HepG2 (cell line): ENCODE measurements at regions not wholly inside any gene's neighbourhood (a gene's known extent, or its start where the extent isn't known, plus 50 kb on each side); places are given as distances from the start of the nearest gene placed in this dataset.

Source experiments
- ATAC-seq: fragments of 200-7000 bp; cut with Tn5 transposase; 3 replicates; pipeline ENCODE4 v1.9.1; 2020; ENCODE audit warnings: mild to moderate bottlenecking, moderate library complexity
- BruUV-seq: library from RNA; stranded (reverse); fragments of 400-500 nt; replicated peaks from 2 replicates; lab custom pipeline; 2021; lab: Mats Ljungman, UMichigan
- CTCF ChIA-PET: fragments of 300-600 bp; formaldehyde crosslinking; extraction: SDS; loops from one replicate; lab custom pipeline; 2021; ENCODE audit warnings: low total read pairs, inconsistent platforms, low intra/inter-chr PET ratio; lab: Yijun Ruan, JAX
- POLR2A ChIA-PET: fragments of 350-600 bp; sonication (Branson Sonifier 250); formaldehyde crosslinking; loops from one replicate; lab custom pipeline; 2020; ENCODE audit warnings: antibody characterized with exemption, inconsistent platforms; lab: Yijun Ruan, JAX
- DNase-seq: peaks from one replicate; pipeline ENCODE4 v3.0.0-alpha.2; 2015; ENCODE audit warnings: low spot score
- FAIRE-seq: peaks from 3 replicates; lab custom pipeline; 2011; peaks lifted over from hg19 to GRCh38; lab: Jason Lieb, UNC
- H2AFZ ChIP-seq: one replicate; pipeline ENCODE4 v1.6.1; 2011; ENCODE audit warnings: low read length, inconsistent platforms
- H3K27ac ChIP-seq: fragments of 300-600 bp; 3 replicates; pipeline ENCODE4 v1.8.0; 2011; ENCODE audit warnings: mixed run types, mild to moderate bottlenecking, mixed read lengths, low read length, inconsistent platforms; ENCODE audit not compliant: insufficient read depth; ENCODE audit errors: extremely low read length
- H3K27me3 ChIP-seq, 2 experiments: fragments of 200-600 bp in 1 of 2; 2 replicates in 1 of 2; 3 replicates in 1 of 2; pipeline versions ENCODE4 v1.6.0 to v1.8.0; 2011; ENCODE audit warnings: low read length in 2 of 2, mild to moderate bottlenecking in 2 of 2, moderate library complexity in 2 of 2, inconsistent platforms in 1 of 2; ENCODE audit not compliant: insufficient read depth in 2 of 2, control insufficient read depth in 1 of 2
- H3K36me3 ChIP-seq, 2 experiments: fragments of 200-600 bp in 1 of 2; replicated peaks in 1 of 2; 2 replicates in 1 of 2; 3 replicates in 1 of 2; pipeline versions ENCODE4 v1.5.1 to v1.8.0; 2011; ENCODE audit warnings: low read length in 2 of 2, inconsistent platforms in 1 of 2; ENCODE audit not compliant: insufficient read depth in 2 of 2, control insufficient read depth in 1 of 2
- H3K4me1 ChIP-seq: 2 replicates; pipeline ENCODE4 v1.5.1; 2012; ENCODE audit warnings: low read length, inconsistent platforms; ENCODE audit not compliant: insufficient read depth
- H3K4me2 ChIP-seq: 2 replicates; pipeline ENCODE4 v1.6.0; 2011; ENCODE audit warnings: low read depth, low read length, inconsistent platforms
- H3K4me3 ChIP-seq, 3 experiments: fragments of 200-600 bp in 1 of 3; sonication (generic), shearing (Covaris generic) in 1 of 3; replicated peaks in 1 of 3; 2 replicates each; pipeline ENCODE4 v1.5.1; 2011 to 2016; ENCODE audit warnings: low read length in 3 of 3, inconsistent platforms in 2 of 3, low read depth in 2 of 3, mild to moderate bottlenecking in 2 of 3, control low read depth in 1 of 3, mixed read lengths in 1 of 3; ENCODE audit not compliant: insufficient read depth in 1 of 3
- H3K79me2 ChIP-seq: one replicate; pipeline ENCODE4 v1.6.1; 2011; ENCODE audit warnings: low read length, inconsistent platforms; ENCODE audit not compliant: insufficient read depth
- H3K9ac ChIP-seq: 2 replicates; pipeline ENCODE4 v1.6.0; 2011; ENCODE audit warnings: mild to moderate bottlenecking, low read depth, low read length, inconsistent platforms; ENCODE audit not compliant: insufficient read depth
- H3K9me3 ChIP-seq: 2 replicates; pipeline ENCODE4 v1.5.1; 2012; ENCODE audit warnings: mild to moderate bottlenecking, low read length
- H4K20me1 ChIP-seq: 2 replicates; pipeline ENCODE4 v1.6.0; 2011; ENCODE audit warnings: inconsistent platforms, mild to moderate bottlenecking, low read length, moderate library complexity; ENCODE audit not compliant: insufficient read depth
- AGO1 ChIP-seq: fragments of 200-400 bp; formaldehyde crosslinking; IDR thresholded peaks from 2 replicates; pipeline ENCODE4 v1.6.1; 2017; ENCODE audit warnings: mild to moderate bottlenecking, low read depth, low read length, moderate library complexity; ENCODE audit not compliant: poor library complexity, severe bottlenecking
- CBX1 ChIP-seq: IDR thresholded peaks from one replicate; pipeline ENCODE4 v1.6.1; 2016; ENCODE audit warnings: antibody characterized with exemption, low read depth
- CC2D1A ChIP-seq: sonication (generic); formaldehyde crosslinking; IDR thresholded peaks from 2 replicates; pipeline ENCODE4 v1.8.1; 2023; ENCODE audit warnings: mild to moderate bottlenecking, missing genetic modification reagents
- FOXA3 ChIP-seq: IDR thresholded peaks from 2 replicates; pipeline ENCODE4 v1.6.1; 2016; ENCODE audit warnings: missing genetic modification reagents, missing compliant biosample characterization
- FOXK2 ChIP-seq: fragments of 450-650 bp; IDR thresholded peaks from 2 replicates; pipeline ENCODE4 v1.6.1; 2016
- GLI4 ChIP-seq: sonication (generic); formaldehyde crosslinking; IDR thresholded peaks from 2 replicates; pipeline ENCODE4 v1.5.1; 2020; ENCODE audit warnings: missing genetic modification reagents, mild to moderate bottlenecking, moderate library complexity, borderline replicate concordance
- HOXA7 ChIP-seq: sonication (generic); formaldehyde crosslinking; IDR thresholded peaks from 2 replicates; pipeline ENCODE4 v1.8.1; 2022; ENCODE audit warnings: mild to moderate bottlenecking, missing genetic modification reagents, moderate library complexity
- MATR3 ChIP-seq: sonication (generic); formaldehyde crosslinking; IDR thresholded peaks from 2 replicates; pipeline ENCODE4 v1.4.0; 2020; ENCODE audit warnings: missing genetic modification reagents
- NFE2L2 ChIP-seq: fragments of 150-350 bp; IDR thresholded peaks from 2 replicates; pipeline ENCODE4 v1.6.1; 2014; ENCODE audit warnings: low read length
- PHF21A ChIP-seq: sonication (generic); formaldehyde crosslinking; IDR thresholded peaks from 2 replicates; pipeline ENCODE4 v1.5.0; 2020; ENCODE audit warnings: mild to moderate bottlenecking, missing genetic modification reagents
- SAFB2 ChIP-seq: sonication (generic); formaldehyde crosslinking; IDR thresholded peaks from 2 replicates; pipeline ENCODE4 v1.5.1; 2020; ENCODE audit warnings: missing genetic modification reagents, low read depth, mild to moderate bottlenecking, borderline replicate concordance
- SMYD3 ChIP-seq: sonication (generic); formaldehyde crosslinking; IDR thresholded peaks from 2 replicates; pipeline ENCODE4 v1.8.1; 2023; ENCODE audit warnings: mild to moderate bottlenecking, missing genetic modification reagents
- SRSF1 ChIP-seq: fragments of 200-400 bp; formaldehyde crosslinking; optimal IDR thresholded peaks from 2 replicates; pipeline ENCODE3; 2017; ENCODE audit warnings: mild to moderate bottlenecking, low read depth, low read length, moderate library complexity
- SRSF4 ChIP-seq: fragments of 200-400 bp; formaldehyde crosslinking; IDR thresholded peaks from one replicate; pipeline ENCODE4 v1.6.1; 2018; ENCODE audit warnings: mild to moderate bottlenecking, low read depth, low read length, moderate library complexity; ENCODE audit not compliant: poor library complexity, severe bottlenecking
- ZBTB38 ChIP-seq: sonication (generic); formaldehyde crosslinking; IDR thresholded peaks from 2 replicates; pipeline ENCODE4 v1.5.1; 2020; ENCODE audit warnings: mild to moderate bottlenecking, missing genetic modification reagents
- ZFAT ChIP-seq: sonication (generic); formaldehyde crosslinking; conservative IDR thresholded peaks from 2 replicates; pipeline ENCODE4 v1.8.1; 2023; ENCODE audit warnings: missing genetic modification reagents, inconsistent platforms
- ZFY ChIP-seq: sonication (generic); formaldehyde crosslinking; IDR thresholded peaks from 2 replicates; pipeline ENCODE4 v1.4.0; 2020; ENCODE audit warnings: missing genetic modification reagents
- WGBS: methylation state at CpG from one replicate; pipeline ENCODE4 v1.1.6; 2017; ENCODE audit warnings: low lambda C conversion rate; 5-methylcytosine and 5-hydroxymethylcytosine counted together
- in situ Hi-C: cut with HindIII; loops from 2 replicates; pipeline ENCODE4 v1.10.0; 2017; ENCODE audit warnings: low pct_unique_long_range_greater_than_20kb; ENCODE audit not compliant: extremely low pct_ligation_motif_present
- intact Hi-C: fragments of 100-400 bp; cut with micrococcal nuclease; formaldehyde crosslinking; loops from one replicate; pipeline ENCODE4 v1.10.0; 2022; ENCODE audit not compliant: unreplicated experiment

DNA sequence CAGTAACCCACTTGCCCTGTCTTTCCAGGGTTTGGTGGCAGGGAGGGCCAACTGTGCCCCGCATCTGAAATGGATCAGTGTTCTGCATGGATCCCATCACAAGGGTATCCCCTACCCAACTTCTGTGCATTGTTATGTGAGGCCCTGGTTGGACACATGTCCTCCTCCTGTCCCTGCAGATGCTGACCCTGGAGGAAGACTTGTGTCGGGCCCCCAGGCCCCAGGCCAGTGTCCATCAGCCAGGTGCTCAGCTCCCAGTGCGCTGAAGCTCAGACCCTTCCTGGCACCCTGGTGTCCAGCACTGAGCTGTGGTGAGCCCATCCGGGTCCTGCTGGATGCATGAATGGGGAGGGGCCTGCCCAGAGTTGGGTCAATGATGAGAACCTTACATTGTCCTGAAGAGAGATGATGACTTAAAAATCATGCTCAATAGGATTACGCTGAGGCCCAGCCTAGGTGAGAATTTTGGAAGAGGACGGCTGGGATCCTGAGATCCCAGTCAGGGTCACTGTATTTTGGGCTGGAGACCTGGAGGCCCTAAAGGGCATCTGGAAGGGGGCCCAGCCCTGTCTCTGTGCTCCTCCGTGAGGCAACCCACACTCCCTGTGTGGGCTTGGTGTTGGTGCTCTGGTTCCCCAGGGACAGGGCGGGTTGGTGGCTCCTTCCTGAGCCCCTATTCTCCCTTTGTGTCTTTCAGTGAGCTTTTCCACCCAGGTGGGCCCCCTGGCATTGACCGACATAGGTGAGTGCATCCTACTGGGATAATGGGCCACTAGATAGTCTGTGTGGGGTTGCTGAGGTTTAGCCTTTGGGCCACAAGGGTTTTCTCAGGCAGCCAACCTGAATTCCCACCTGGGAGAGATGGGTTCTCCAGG is 199.1 kb downstream of the UBE3A start:
- no peak overlapping the region for H3K27ac ChIP-seq
- no peaks in the 10 kb centered on the region for H3K4me1 ChIP-seq
- CTCF ChIA-PET: no interaction called here
- TF ChIP-seq ZFAT (CRISPR knock-in tag) (no peak), MATR3 (CRISPR knock-in tag) (no peak), CC2D1A (CRISPR knock-in tag) (no peak), SRSF4 (no peak), FOXA3 (CRISPR knock-in tag) (no peak), SAFB2 (CRISPR knock-in tag) (no peak), SMYD3 (CRISPR knock-in tag) (no peak), SRSF1 (no peak), AGO1 (no peak), HOXA7 (no peak), FOXK2 (no peak), ZBTB38 (CRISPR knock-in tag) (no peak), NFE2L2 (no peak), PHF21A (CRISPR knock-in tag) (no peak), CBX1 (no peak), ZFY (CRISPR knock-in tag) (no peak), GLI4 (CRISPR knock-in tag) (no peak)
- H2AFZ ChIP-seq: no peak overlapping the region
- DNase-seq: no peak
- H3K9ac ChIP-seq: no peak overlapping the region
- 23% methylated on average over 2 of the region's 9 CpGs for WGBS
- no peak overlapping the region for H3K4me3 ChIP-seq
- peaks cover 97% of the 10 kb centered on the region for H3K9me3 ChIP-seq
- no peak overlapping the region for H3K4me2 ChIP-seq
- in situ Hi-C loops (no loop called here), intact Hi-C loops (no loop called here)
- no peak for FAIRE-seq
- no peaks in the 10 kb centered on the region for H3K36me3 ChIP-seq
- H4K20me1 ChIP-seq: no peaks in the 10 kb centered on the region
- no TSS peak for BruUV-seq
- H3K79me2 ChIP-seq: no peaks in the 10 kb centered on the region
- POLR2A ChIA-PET: no interaction called here
- no peaks in the 10 kb centered on the region for H3K27me3 ChIP-seq
- ATAC-seq: no peak
